Astrocyte (in vitro differentiated cells and primary cell): ENCODE measurements at regions not wholly inside any gene's neighbourhood (a gene's known extent, or its start where the extent isn't known, plus 50 kb on each side); places are given as distances from the start of the nearest gene placed in this dataset.

Experiments
- DNase-seq: peaks from one replicate; pipeline ENCODE4 v3.0.0-alpha.2; 2010; ENCODE audit warnings: low read depth
- FAIRE-seq: peaks from 2 replicates; lab custom pipeline; 2011; peaks lifted over from hg19 to GRCh38; lab: Jason Lieb, UNC
- H2AFZ ChIP-seq: 2 replicates; pipeline ENCODE4 v1.6.0; 2012; ENCODE audit warnings: low read depth, low read length, inconsistent platforms
- H3K27ac ChIP-seq: 2 replicates; pipeline ENCODE4 v1.5.1; 2011; ENCODE audit warnings: low read depth, low read length, inconsistent platforms
- H3K27me3 ChIP-seq: 2 replicates; pipeline ENCODE4 v1.6.0; 2011; ENCODE audit warnings: low read length, inconsistent platforms; ENCODE audit not compliant: insufficient read depth
- H3K36me3 ChIP-seq: 2 replicates; pipeline ENCODE4 v1.5.1; 2011; ENCODE audit warnings: low read length, inconsistent platforms; ENCODE audit not compliant: insufficient read depth
- H3K4me1 ChIP-seq: 2 replicates; pipeline ENCODE4 v1.5.1; 2011; ENCODE audit warnings: low read length, inconsistent platforms; ENCODE audit not compliant: insufficient read depth
- H3K4me2 ChIP-seq: 2 replicates; pipeline ENCODE4 v1.6.0; 2012; ENCODE audit warnings: low read length, inconsistent platforms
- H3K4me3 ChIP-seq: 2 replicates; pipeline ENCODE4 v1.5.1; 2011; ENCODE audit warnings: low read depth, mild to moderate bottlenecking, low read length, inconsistent platforms; ENCODE audit not compliant: insufficient read depth
- H3K79me2 ChIP-seq: 2 replicates; pipeline ENCODE4 v1.6.0; 2012; ENCODE audit warnings: mild to moderate bottlenecking, low read length, inconsistent platforms; ENCODE audit not compliant: insufficient read depth
- H3K9ac ChIP-seq: 2 replicates; pipeline ENCODE4 v1.6.0; 2012; ENCODE audit warnings: mild to moderate bottlenecking, low read length, inconsistent platforms
- H3K9me3 ChIP-seq: 2 replicates; pipeline ENCODE4 v1.5.1; 2012; ENCODE audit warnings: low read depth, mild to moderate bottlenecking, low read length, inconsistent platforms; ENCODE audit not compliant: insufficient read depth
- H4K20me1 ChIP-seq: 2 replicates; pipeline ENCODE4 v1.6.0; 2012; ENCODE audit warnings: low read length, inconsistent platforms; ENCODE audit not compliant: insufficient read depth
- H3K27ac Mint-ChIP-seq: one replicate; pipeline ENCODE4 v1.8.0; 2021; ENCODE audit warnings: mild to moderate bottlenecking, mixed read lengths; ENCODE audit not compliant: unreplicated experiment
- H3K27me3 Mint-ChIP-seq: one replicate; pipeline ENCODE4 v1.8.0; 2021; ENCODE audit warnings: low read depth, mixed read lengths; ENCODE audit not compliant: unreplicated experiment
- H3K36me3 Mint-ChIP-seq: one replicate; pipeline ENCODE4 v1.8.0; 2021; ENCODE audit warnings: low read depth, mixed read lengths; ENCODE audit not compliant: unreplicated experiment
- H3K4me1 Mint-ChIP-seq: one replicate; pipeline ENCODE4 v1.8.0; 2021; ENCODE audit warnings: low read depth, mixed read lengths; ENCODE audit not compliant: unreplicated experiment
- H3K4me3 Mint-ChIP-seq: one replicate; pipeline ENCODE4 v1.8.0; 2021; ENCODE audit warnings: mild to moderate bottlenecking, moderate library complexity, mixed read lengths; ENCODE audit not compliant: unreplicated experiment
- H3K9me3 Mint-ChIP-seq: one replicate; pipeline ENCODE4 v1.8.0; 2021; ENCODE audit warnings: mild to moderate bottlenecking, mixed read lengths; ENCODE audit not compliant: unreplicated experiment
- CTCF ChIP-seq: IDR thresholded peaks from 2 replicates; pipeline ENCODE4 v1.5.1; 2011; ENCODE audit warnings: low read depth, mild to moderate bottlenecking, inconsistent platforms, low read length, moderate library complexity; ENCODE audit not compliant: insufficient read depth
- EZH2 ChIP-seq: IDR thresholded peaks from 2 replicates; pipeline ENCODE4 v1.6.1; 2012; ENCODE audit warnings: mild to moderate bottlenecking, low read length, inconsistent platforms; ENCODE audit not compliant: insufficient read depth

GRCh38 chr12:115108129-115109100, 424.4 kb upstream of the TBX3 start:
- Histone ChIP-seq H3K4me2 (no peak overlapping the region), H3K27ac (no peak overlapping the region), H2AFZ (no peak overlapping the region), H3K4me3 (no peak overlapping the region), H3K79me2 (no peaks in the 10 kb centered on the region), H3K36me3 (no peaks in the 10 kb centered on the region), H3K9me3 (no peaks in the 10 kb centered on the region), H3K4me1 (peaks cover 5% of the 10 kb centered on the region), H4K20me1 (no peaks in the 10 kb centered on the region), H3K27me3 (no peaks in the 10 kb centered on the region), H3K9ac (no peak overlapping the region)
- H3K4me1 Mint-ChIP-seq: peaks cover 4% of the 10 kb centered on the region
- DNase-seq (no peak), FAIRE-seq (no peak)
- no peak for TF ChIP-seq CTCF
- TF ChIP-seq EZH2: no peak
- H3K4me3 Mint-ChIP-seq: no peak overlapping the region
- no peaks in the 10 kb centered on the region for H3K9me3 Mint-ChIP-seq
- H3K27ac Mint-ChIP-seq: no peak overlapping the region
- peaks cover 9% of the 10 kb centered on the region for H3K27me3 Mint-ChIP-seq
- H3K36me3 Mint-ChIP-seq: no peaks in the 10 kb centered on the region

GRCh38 chr12:115103884-115104883, 420.2 kb upstream of the TBX3 start:
- Histone ChIP-seq H3K27ac (no peak overlapping the region), H3K79me2 (no peaks in the 10 kb centered on the region), H3K36me3 (no peaks in the 10 kb centered on the region), H3K27me3 (no peaks in the 10 kb centered on the region), H3K4me2 (peak overlapping the region; percentile 5), H3K9ac (no peak overlapping the region), H3K4me3 (no peak overlapping the region), H4K20me1 (no peaks in the 10 kb centered on the region), H3K4me1 (peaks cover 5% of the 10 kb centered on the region), H2AFZ (peak overlapping the region; percentile 47), H3K9me3 (no peaks in the 10 kb centered on the region)
- H3K4me3 Mint-ChIP-seq: no peak overlapping the region
- TF ChIP-seq CTCF (no peak), EZH2 (no peak)
- H3K9me3 Mint-ChIP-seq: no peaks in the 10 kb centered on the region
- H3K27me3 Mint-ChIP-seq: peaks cover 19% of the 10 kb centered on the region
- no peak for FAIRE-seq
- no peaks in the 10 kb centered on the region for H3K36me3 Mint-ChIP-seq
- H3K4me1 Mint-ChIP-seq: peaks cover 4% of the 10 kb centered on the region
- DNase-seq: peak; percentile 82
- no peak overlapping the region for H3K27ac Mint-ChIP-seq
